ENCODE measurements at regions not wholly inside any gene's neighbourhood (a gene's known extent, or its start where the extent isn't known, plus 50 kb on each side); places are given as distances from the start of the nearest gene placed in this dataset.

DNA sequence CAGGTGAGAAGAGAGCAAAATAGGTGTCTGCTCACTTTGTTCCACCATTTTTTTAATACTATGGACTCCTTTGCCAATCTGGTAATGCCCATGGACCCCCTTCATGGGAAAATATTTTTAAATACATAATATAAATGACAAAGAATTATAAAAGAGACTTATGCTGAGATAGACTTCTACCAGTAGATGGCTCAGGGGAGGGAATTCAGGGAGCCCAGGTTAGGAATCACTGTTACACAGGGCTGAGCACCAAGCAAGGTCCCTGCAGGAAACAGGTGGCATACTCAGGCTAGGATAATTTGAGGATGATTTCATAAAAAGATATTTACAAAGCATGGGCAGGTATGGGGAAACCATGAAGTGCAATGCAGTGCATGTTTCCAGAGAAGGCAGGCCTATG, 525.9 kb downstream of the FGF9 start:
- no peak for DNase-seq

DNA sequence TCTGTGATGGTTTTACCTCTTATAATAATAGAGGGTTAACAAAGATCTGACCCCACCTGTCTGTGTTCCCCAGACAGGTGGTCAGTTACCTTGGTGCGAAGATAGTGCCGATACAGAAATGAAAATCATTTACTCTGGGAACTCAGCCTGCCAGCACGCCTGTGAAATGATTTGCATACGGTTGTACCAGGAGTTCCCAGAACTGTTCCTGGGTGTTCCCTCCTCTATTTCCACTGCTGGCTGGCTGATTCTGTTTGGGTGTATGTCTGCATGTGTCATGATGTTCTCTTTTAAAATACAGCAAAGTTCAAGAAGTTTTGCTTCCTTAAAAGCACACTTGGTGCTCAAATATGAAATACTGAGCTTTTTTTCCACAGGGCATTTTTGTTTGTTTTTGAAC, 527.1 kb downstream of the FGF9 start:
- DNase-seq: no peak

DNA sequence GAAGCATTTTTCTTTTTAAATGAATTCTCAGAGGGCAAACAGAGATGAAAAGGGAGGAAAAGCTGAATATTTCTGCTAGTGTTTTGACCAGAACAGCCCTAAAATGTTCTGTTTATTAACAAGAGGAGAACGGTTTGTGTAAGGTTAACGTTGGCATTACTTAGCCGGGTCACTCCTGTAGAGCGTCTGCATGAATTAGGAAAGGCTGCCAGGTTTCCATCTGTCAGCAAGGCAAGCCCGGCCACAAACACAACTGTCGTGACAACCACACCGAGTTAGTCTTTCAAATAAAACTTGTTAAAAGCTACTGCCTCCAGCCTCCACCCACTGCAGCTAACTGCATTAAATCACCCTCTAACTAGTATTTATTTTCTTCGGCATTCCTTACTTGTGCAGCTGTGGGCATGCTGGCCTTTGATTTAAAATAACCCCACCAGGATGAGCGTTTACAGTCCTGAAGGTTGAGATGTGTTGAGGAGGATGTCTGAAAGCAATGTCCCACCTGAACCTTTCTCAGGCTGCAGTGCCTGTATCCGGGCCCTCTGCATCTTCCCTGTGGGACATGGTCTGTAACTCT, 527.9 kb downstream of the FGF9 start:
- no peak for DNase-seq

DNA sequence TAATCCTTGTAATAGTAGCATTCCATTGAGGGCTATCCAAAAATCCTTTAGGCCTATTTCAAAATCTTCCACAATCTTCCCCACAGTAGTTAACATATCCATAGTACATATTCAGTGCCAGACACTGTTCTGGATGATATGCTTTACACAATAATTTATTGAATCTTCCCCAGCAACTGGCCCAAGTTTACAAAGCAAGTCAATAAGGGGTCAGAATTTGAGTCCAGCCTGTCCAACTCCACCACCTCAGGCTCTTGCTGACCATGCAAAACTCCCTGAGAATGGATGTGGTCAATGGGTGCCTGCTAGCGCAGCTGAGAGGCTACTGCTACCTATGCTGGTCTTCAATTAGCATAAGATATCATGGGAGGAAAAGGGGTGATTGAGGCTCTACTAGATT, 529.6 kb downstream of the FGF9 start:
- no peak for DNase-seq

DNA sequence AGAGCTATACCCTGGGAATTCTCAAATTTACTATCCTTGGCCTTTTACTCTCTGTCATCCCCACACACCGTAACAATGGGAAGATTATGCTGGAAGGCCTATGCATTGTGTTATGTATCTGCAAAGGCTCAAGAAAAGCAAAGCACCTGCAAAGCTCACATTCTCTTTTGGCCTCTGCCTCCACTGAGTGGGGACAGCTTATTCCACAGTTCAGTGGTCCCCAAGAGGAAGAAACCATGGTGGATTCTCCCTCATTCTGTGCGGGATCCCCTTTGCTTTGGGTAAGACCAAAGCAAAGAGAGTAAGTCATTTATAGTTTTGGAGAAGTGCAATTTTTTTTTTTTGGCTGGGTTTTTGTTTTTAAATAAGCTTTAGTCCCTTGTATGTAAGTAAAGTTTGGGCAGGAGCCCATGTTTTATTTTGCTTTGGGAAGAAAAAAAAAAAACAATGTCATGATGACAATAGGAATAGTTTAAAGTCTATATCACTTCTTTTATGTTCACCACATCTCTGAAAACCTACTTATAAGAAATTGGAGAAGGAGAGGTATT, 530.6 kb downstream of the FGF9 start:
- no peak for DNase-seq

DNA sequence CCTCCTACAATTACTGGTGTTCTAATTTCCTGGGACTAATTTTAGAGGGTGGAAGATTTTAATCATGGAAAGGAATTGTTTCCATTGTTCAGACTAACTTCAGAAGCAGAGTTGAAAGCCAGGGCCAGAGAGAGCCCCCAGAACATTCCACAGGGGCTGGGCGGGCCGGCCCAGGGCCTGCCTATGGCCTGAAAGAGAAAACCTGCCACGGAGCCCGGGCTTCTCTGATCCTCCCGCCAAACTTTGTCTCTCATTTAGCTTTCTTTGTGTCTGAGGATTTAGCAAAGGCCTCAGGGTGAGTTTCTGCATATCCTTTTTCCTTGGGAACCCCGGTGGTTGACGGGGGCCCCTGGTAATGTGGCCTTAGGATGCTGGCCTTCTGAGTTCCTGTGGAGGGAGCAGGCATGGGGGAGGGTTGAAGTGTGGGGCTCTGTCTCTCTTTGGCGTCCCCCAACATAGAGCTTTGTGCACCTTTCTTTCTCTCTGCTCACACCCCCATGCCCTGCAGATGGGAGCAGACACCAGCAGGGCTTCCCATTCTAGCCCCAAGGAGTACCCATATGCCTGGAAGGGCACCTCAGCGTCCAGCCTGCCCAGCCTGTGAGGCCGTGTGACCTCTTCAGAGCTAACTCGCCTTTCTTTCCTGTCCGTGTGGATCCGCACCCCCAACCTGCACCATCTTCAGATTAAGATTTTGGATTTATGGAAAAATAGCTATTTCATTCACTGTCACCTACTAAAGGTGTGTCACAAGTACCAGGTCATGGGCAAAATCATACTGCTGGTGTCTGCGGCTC, 539.5 kb downstream of the FGF9 start:
- no peak for DNase-seq

DNA sequence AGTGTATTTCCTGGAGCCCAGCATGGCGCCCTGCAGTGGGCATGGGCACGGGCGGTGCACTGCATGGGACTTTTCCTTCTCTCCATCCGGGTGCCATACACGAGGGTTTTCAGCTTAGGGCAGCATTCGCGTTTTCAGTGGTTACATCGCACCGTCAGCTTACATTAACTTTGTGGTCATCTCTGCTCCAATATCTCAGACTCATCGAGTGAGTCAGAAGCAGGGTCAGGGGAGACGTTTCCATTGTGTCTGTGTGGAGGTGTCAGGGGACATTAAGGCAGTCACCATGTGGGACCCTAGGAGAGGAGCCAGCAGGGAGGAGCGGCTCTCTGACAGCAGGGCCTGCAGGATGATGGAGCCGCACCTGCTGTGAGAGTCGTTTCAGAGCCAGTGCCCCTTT, 541.0 kb downstream of the FGF9 start:
- no peak for DNase-seq

DNA sequence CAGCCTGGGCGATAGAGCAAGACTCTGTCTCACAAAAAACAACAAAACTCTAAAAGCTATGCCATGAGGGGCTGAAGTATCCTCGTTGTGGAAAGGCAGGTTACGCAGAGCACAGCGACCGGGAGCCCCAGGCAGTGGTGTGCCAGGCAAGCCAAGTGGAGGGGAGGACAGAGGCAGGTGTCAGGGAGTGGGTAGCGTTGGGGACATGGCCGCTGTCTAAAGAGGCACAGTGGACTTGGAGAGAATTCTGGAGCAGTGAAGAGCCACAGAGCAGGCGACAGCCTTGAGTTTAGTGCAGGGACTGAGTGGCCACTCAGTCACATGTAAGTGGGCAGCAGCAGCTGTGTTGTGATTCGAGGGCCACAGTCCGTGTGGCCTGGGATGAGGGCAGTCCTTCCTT, 541.7 kb downstream of the FGF9 start:
- no peak for DNase-seq

DNA sequence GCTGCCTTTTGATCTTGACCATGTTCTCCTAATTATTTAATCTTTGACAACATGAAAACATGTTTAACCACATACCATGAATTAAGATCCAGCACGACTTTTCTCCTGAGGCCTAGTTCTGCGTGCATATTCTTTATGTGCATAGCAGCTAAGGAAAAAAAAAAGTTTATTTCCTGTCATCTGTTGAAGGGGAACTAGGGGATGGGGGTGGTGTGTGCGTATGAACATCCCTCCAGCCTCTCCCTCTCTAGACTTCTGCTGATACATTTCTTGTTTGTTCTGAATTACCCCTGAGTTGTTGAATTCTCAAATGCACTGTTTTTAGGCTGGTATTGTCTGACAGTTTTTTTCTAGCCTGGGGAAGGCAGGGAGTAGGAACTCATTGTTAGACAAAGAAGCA, 543.3 kb downstream of the FGF9 start:
- DNase-seq: no peak

DNA sequence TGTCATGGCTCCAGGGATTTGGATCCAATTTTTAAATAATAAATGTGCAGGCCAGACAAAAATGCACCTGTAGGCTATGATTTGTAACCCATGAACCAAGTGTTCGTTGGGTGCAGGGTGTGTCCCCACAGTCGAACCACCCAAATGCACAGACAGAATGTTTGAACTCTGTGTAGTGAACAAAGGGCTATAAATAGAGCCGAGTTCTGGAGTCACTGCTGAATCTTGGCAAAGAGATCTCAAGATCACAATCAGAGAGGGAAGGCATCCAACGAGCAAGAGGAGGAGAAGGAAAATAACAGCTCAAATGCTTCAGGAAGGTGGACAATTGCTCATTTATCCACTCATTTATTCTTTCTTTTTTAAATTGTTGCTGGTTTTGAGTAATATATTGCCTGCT, 547.9 kb downstream of the FGF9 start:
- DNase-seq: no peak

DNA sequence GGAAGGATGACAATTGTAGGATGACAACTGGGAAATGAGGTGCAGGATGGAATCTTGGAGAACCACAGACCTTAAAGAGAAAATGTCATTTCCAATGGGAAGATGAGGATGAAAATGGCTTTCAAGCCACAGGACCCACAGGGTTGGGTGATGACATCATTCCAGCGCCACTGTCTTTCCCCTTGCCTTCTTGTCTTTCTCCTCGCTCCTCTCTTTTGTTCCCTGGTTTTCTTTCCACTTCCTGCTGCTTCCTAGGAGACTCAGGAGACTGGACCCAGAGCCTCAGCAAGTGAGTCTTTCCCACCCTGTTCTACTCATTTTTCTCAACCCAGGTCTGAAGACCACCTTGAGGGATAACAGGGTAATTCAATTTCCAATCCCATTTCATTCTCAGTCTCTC, 548.8 kb downstream of the FGF9 start:
- DNase-seq: no peak

DNA sequence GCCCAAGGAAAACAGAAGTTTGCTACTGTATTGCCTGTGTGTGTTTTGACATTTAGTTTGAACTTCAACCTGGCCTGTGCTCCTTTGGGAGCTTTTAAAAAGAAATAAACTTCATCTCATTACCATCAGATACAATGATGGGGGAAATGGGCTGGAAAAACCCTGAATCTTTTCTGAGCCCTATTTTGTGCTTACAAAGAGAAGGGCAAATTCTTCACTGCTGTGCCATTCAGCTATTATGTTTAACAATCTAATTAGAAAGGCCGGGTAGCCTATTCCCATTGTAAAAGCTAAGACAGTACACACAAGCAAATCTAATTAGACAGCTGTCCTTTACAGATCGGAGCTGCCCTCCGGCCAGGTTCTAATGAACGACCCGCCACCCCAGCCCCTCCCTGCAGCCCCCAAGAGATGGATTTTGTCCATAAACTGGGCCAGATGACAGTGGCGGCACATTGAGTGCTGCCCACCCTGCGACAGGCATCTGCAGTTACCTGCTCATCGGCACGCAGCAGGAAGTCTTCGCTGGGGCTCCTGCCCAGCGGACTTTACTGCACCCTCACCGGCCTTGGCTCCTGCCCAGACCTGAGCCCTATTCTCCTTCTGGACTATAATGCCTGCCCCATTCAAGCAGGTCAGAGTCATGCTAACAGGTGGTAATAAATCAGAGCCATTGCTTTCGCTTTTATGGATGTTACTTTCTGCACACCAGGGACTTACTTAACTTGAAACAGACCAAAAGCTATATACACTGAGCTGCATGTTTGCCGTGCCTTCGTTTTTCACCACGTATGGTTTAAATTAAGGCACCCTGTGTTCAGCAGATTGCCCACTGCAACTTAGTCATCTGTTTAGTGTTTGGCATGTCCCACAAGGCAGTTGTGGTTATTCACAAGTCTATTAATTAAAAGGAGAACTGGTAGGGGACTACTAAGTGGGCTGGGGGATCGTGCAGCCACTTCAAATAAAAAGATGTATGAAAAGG, 549.6 kb downstream of the FGF9 start:
- no peak for DNase-seq

DNA sequence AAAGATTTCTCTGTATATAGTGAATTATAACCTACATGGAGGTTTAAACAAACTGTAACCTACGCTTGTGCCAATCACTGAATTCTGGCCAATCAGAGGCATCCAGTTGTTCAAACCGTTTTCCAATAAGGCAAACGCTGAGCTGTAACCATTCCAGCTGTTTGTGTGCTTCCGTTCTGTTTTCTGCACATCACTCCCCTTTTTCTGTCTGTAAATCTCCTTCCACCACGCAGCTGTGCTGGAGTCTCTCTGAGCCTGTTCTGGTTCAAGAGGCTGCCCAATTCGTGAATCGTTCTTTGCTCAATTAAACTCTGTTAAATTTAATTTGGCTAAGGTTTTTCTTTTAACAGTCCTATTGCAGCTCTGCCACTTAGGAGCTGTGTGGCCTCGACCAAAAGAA, 552.5 kb downstream of the FGF9 start:
- no peak for DNase-seq

DNA sequence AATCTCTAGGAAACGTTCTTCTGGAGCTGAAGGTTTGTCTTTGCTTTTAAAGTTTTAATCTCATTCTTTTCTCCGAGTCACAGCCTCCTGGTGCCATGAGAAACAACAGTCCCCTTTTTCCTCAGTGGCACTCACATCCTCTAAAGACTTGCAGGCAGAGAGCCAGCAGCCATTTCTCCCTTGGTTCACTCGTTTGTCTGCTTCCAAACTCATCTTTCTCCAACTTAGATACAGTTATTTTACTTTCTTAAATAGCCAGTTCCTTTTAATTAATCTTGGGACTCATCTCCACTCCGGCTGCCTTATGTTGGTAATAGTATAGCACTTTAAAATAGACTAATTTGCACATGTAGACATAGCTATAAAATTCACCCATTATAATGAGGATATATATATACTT, 555.2 kb downstream of the FGF9 start:
- DNase-seq: no peak

DNA sequence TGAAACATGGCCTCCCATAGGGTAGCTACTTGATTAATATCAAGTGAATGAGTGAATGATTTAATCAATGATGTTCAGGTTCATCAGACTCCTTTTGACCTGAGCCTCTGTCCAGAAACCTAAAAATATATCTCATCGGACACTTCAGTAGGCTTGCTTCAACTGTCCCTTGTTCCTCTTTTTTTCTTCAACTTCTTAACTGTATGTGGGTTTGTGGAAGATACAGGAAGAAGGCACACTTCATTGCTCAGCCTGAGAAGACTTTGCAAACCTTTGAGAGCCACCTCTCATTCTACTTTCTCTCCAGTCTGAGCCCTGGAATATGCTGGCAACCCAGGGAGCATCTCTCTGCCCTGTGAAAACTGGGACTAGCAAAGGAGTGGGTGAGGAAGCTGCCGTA, 557.0 kb downstream of the FGF9 start:
- no peak for DNase-seq

DNA sequence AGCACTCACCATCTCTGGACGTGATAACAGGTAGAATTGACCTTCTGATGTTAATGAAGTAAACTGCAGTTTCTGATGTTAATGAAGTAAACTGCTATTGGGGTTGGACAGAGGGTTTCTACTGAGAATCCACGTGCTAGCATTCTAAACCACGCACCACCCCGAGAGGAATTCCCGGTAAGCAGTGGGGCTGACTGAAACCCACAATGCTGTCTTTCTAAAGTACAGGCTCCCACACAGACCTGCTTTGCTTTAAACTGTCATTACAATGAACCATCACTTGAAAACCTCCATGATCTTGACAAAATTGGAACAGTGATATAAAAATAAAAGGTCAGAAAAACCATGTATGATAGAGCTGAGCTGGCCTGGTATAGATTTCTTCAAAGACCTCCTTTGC, 559.0 kb downstream of the FGF9 start:
- no peak for DNase-seq

DNA sequence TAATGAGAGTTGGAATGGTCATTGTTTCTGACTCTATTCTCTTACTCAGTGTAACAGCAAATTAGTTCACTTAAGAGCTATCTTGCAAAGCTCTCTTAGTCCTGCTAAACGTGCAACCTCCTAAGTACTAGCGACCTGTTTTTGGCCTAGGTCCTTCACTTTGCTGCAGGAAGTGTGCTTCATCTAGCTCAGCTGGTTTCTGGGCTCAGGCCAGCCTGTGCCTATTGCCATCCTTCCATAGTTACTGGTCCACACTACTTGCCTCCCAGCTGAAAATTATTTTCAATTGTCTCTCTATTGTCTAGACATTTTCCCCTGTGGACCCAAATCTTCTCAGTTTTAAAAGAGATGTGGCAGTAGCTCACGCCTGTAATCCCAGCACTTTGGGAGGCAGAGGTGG, 561.3 kb downstream of the FGF9 start:
- DNase-seq: no peak

DNA sequence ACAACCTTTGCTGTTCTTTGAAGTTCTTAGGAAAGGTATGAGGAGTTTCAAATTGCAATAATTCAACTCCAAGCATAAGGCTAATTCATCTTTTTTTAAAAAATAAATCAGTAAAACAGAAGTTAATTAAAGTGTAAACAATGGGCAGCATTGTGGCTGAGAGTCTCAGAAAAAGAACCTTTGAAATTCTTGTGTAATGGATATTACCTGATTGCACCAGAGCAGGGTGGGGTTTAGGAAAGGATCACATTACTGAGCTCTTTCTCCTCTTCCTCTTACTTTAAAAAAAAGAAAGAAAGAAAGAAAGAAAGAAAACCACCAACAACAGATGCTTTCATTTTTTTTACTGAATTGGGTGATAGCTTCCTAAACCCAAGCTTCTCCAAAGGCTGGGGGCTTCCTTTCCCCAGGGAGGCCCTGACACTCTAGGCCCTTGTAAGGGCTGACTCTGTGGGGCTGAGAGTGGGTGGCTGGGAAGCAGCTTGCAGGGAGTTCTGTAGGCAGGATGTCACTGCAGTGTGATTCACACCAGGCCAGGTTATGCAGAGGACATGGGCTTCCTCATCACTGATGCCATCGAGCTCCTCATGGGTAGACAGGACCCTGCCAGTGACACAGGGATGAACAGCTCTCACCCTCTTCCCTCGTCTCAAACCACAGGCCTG, 564.5 kb downstream of the FGF9 start:
- DNase-seq: no peak

DNA sequence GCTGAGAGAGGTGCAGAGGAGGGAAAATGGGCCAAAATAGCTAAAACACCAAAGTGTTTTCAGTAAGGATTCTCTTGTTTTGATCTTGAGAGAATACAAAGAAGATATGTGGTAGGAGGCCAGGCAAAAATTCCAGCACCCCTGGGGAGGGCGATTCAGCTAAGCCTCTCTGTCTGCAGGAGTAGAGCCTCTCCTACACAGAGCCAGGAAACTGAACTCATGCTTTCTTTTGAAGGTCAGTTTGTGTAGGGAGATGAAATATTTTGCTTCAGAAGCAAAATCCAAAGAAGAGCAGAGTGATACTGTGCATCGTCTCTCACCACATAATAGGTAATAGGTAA, 565.0 kb downstream of the FGF9 start:
- no peak for DNase-seq

DNA sequence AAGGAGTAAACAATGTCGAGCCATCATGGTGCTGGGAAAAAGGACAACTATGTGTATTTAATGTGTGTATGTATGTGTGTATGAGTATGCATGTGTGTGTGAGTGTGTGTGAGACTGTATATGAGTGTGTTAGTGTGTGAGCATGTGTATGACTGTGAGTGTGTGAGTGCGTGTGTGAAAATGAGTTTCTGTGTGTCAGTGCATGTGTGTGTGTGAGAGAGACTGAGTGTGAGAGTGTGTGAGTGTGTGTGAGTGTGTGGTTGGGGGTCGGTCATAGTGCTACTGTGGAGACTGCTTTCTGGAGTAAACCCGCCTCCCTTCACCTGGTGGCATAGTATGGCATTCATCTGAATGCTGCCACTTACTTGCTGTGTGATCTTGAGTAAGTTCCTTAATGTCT, 567.4 kb downstream of the FGF9 start:
- no peak for DNase-seq

DNA sequence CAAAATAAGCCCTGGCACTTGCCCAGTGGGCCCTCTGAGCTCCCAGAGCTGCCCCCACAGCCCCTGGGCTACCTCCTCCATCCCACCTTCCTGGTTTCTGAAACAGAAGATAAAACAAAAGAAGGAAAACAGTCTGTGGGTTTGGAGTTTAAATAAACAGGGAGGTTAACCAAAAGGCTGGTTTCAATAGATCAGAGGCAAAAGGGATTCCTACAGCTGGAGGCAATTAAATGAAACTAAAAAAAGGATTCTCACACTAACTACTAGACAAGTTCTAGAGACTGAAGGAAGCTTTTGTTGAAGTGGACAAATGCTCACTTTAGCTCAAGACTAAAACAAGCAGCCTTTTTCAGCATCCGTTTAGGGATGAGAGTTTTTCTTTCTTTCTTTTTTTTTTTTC, 569.8 kb downstream of the FGF9 start:
- no peak for DNase-seq

DNA sequence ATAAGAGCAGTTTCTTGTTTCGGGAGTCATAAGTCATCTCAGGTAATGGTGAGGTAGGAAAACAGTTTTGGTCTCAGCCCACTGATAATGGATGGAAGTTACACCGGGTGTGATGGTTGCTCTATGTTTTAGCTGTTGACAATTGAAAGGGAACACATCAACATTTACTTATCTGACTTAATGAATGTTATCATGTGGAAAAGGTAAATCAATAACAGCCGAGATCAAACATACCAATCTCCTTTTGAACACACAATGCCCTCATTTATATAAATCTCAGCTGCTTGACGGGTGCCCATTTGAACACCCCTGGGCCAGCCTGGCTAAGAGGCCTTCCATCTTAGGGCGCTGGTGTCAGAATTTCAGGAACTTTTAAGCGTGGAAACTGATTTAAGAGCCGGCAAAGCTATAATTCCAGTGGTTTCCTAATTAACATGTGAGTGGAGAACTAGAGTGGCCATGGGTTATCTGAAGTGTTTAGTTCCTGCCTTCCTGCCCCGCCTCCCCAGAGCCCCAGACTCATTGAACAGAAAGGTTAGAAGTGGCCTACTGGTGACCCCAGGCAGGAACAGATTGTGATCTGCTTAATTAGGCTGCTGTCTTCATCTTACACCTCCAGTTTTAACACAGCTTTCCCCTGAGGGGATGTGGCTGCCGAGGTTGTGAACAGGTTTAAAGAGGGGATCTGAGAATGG, 572.7 kb downstream of the FGF9 start:
- no peak for DNase-seq
